Muscle of leg (tissue), 3 donors: ENCODE measurements at regions not wholly inside any gene's neighbourhood (a gene's known extent, or its start where the extent isn't known, plus 50 kb on each side); places are given as distances from the start of the nearest gene placed in this dataset.

Experiments
- DNase-seq: peaks from one replicate; pipeline ENCODE4 v3.0.0; 2013
- H3K27ac ChIP-seq: one replicate; pipeline ENCODE4 v1.5.1; 2013; ENCODE audit warnings: mild to moderate bottlenecking, low read length, control low read depth
- H3K27me3 ChIP-seq: one replicate; pipeline ENCODE4 v1.6.1; 2013; ENCODE audit warnings: low read length; ENCODE audit not compliant: control insufficient read depth, insufficient read depth
- H3K36me3 ChIP-seq: one replicate; pipeline ENCODE4 v1.6.1; 2013; ENCODE audit warnings: low read length; ENCODE audit not compliant: control insufficient read depth, insufficient read depth
- H3K4me1 ChIP-seq: one replicate; pipeline ENCODE4 v1.6.1; 2013; ENCODE audit warnings: low read length; ENCODE audit not compliant: control insufficient read depth, insufficient read depth
- H3K4me3 ChIP-seq: one replicate; pipeline ENCODE4 v1.5.1; 2013; ENCODE audit warnings: low read length, control low read depth
- H3K9me3 ChIP-seq: replicated peaks from 2 replicates; pipeline ENCODE4 v1.6.1; 2013; ENCODE audit warnings: low read depth, low read length; ENCODE audit not compliant: control insufficient read depth
- WGBS: methylation state at CpG from one replicate; pipeline ENCODE4 v1.1.5; 2013; ENCODE audit warnings: missing lambda C conversion rate; ENCODE audit not compliant: insufficient coverage; 5-methylcytosine and 5-hydroxymethylcytosine counted together

- DNase-seq: no peak
- Histone ChIP-seq H3K4me1 (no peaks in the 10 kb centered on the region), H3K27me3 (no peaks in the 10 kb centered on the region), H3K4me3 (no peak overlapping the region), H3K36me3 (no peaks in the 10 kb centered on the region), H3K9me3 (no peaks in the 10 kb centered on the region), H3K27ac (no peak overlapping the region)
- WGBS: no CpG with 5 or more reads among the region's 1 CpG
These were observed 55.6 kb upstream of the SPAG16 start for GRCh38 chr2:213228638-213229037.

- no peaks in the 10 kb centered on the region for H3K4me1 ChIP-seq
- H3K27me3 ChIP-seq: no peaks in the 10 kb centered on the region
- WGBS: 80% methylated on average over 1 of the region's 8 CpGs
- H3K27ac ChIP-seq: no peak overlapping the region
- no peaks in the 10 kb centered on the region for H3K9me3 ChIP-seq
- no peak overlapping the region for H3K4me3 ChIP-seq
- DNase-seq: no peak
- no peaks in the 10 kb centered on the region for H3K36me3 ChIP-seq
These were observed 54.5 kb upstream of the SPAG16 start for GRCh38 chr2:213229814-213230213.

- Histone ChIP-seq H3K27me3 (no peaks in the 10 kb centered on the region), H3K36me3 (no peaks in the 10 kb centered on the region), H3K4me1 (no peaks in the 10 kb centered on the region), H3K27ac (no peak overlapping the region), H3K4me3 (no peak overlapping the region), H3K9me3 (no peaks in the 10 kb centered on the region)
- WGBS: no CpG with 5 or more reads among the region's 1 CpG
- DNase-seq: no peak
These were observed 52.3 kb upstream of the SPAG16 start for GRCh38 chr2:213231966-213232365.

GRCh38 chr2:213232649-213233437 lies 51.4 kb upstream of the SPAG16 start:
- Histone ChIP-seq H3K27ac (no peak overlapping the region), H3K36me3 (no peaks in the 10 kb centered on the region), H3K4me1 (no peaks in the 10 kb centered on the region), H3K9me3 (no peaks in the 10 kb centered on the region), H3K27me3 (no peaks in the 10 kb centered on the region), H3K4me3 (no peak overlapping the region)
- WGBS: 4% methylated on average over 4 of the region's 8 CpGs
- no peak for DNase-seq

GRCh38 chr2:213233438-213234330 lies 50.6 kb upstream of the SPAG16 start:
- Histone ChIP-seq H3K36me3 (no peaks in the 10 kb centered on the region), H3K4me3 (no peak overlapping the region), H3K27me3 (no peaks in the 10 kb centered on the region), H3K27ac (no peak overlapping the region), H3K4me1 (no peaks in the 10 kb centered on the region), H3K9me3 (no peaks in the 10 kb centered on the region)
- WGBS: no CpG with 5 or more reads among the region's 2 CpGs
- DNase-seq: no peak
